Uterus (tissue), 3 donors: ENCODE measurements at regions not wholly inside any gene's neighbourhood (a gene's known extent, or its start where the extent isn't known, plus 50 kb on each side); places are given as distances from the start of the nearest gene placed in this dataset.

Experiments used
- DNase-seq, 2 donors: peaks; one replicate each; pipeline ENCODE4 v3.0.0-alpha.2; 2019 to 2020
- H3K27ac ChIP-seq, 2 donors: fragments of 200-600 bp; sonication (generic); 1 replicate in 1 of 2; 2 replicates in 1 of 2; pipeline ENCODE4 v1.5.1; 2016 to 2018
- H3K27me3 ChIP-seq, 2 donors: fragments of 200-600 bp; sonication (generic); one replicate each; pipeline ENCODE4 v1.5.1; 2018 to 2019; ENCODE audit warnings: control low read depth in 1 of 2
- H3K36me3 ChIP-seq, 2 donors: fragments of 200-600 bp; sonication (generic); one replicate each; pipeline ENCODE4 v1.5.1; 2019; ENCODE audit warnings: control low read depth in 1 of 2
- H3K4me1 ChIP-seq, 2 donors: fragments of 200-600 bp; sonication (generic); one replicate each; pipeline ENCODE4 v1.5.1; 2018 to 2019; ENCODE audit warnings: control low read depth in 1 of 2
- H3K4me3 ChIP-seq, 2 donors: fragments of 200-600 bp; sonication (generic); 1 replicate in 1 of 2; 2 replicates in 1 of 2; pipeline ENCODE4 v1.5.1; 2018 to 2019; ENCODE audit warnings: mild to moderate bottlenecking in 1 of 2
- H3K9me3 ChIP-seq, 2 donors: fragments of 200-600 bp; sonication (generic); one replicate each; pipeline ENCODE4 v1.5.1; 2019; ENCODE audit warnings: control low read depth in 1 of 2
- CTCF ChIP-seq, 4 experiments: fragments of 200-600 bp in 2 of 4; fragments of 450-650 bp in 2 of 4; sonication (generic) in 2 of 4; IDR thresholded peaks; one replicate each; pipeline ENCODE4 v1.5.1; 2016 to 2019; ENCODE audit warnings: antibody characterized with exemption in 4 of 4, mild to moderate bottlenecking in 2 of 4, moderate library complexity in 1 of 4
- POLR2A ChIP-seq, 2 donors: fragments of 450-650 bp; IDR thresholded peaks; one replicate each; pipeline ENCODE4 v1.6.1; 2016; ENCODE audit warnings: antibody characterized with exemption in 2 of 2, mild to moderate bottlenecking in 1 of 2, moderate library complexity in 1 of 2
- intact Hi-C: fragments of 100-400 bp; cut with DNase I; formaldehyde crosslinking; loops from one replicate; pipeline ENCODE4 v1.15.1; 2023; ENCODE audit warnings: low total_unique reads
- donor health status: DM: yes; HTN: yes; CAD: no.

GRCh38 chr3:26406636-26407035 lies 215.9 kb upstream of the LRRC3B start:
- H3K27me3 ChIP-seq = no peaks in the 10 kb centered on the region
- no peaks in the 10 kb centered on the region for H3K36me3 ChIP-seq
- intact Hi-C loops = no loop called here
- no peak overlapping the region for H3K27ac ChIP-seq
- no peaks in the 10 kb centered on the region for H3K4me1 ChIP-seq
- no peak for DNase-seq
- no peak overlapping the region for H3K4me3 ChIP-seq
- no peaks in the 10 kb centered on the region for H3K9me3 ChIP-seq
- TF ChIP-seq CTCF (IDR thresholded peaks at IDR 0.05) (no peak), POLR2A (IDR thresholded peaks at IDR 0.05) (no peak)

GRCh38 chr3:26418553-26418952 lies 204.0 kb upstream of the LRRC3B start:
- Histone ChIP-seq H3K36me3 (no peaks in the 10 kb centered on the region), H3K27ac (no peak overlapping the region), H3K4me1 (no peaks in the 10 kb centered on the region), H3K27me3 (no peaks in the 10 kb centered on the region), H3K4me3 (no peak overlapping the region), H3K9me3 (no peaks in the 10 kb centered on the region)
- DNase-seq = no peak
- intact Hi-C loops = no loop called here
- TF ChIP-seq POLR2A (IDR thresholded peaks at IDR 0.05) = no peak
- no peak for TF ChIP-seq CTCF (IDR thresholded peaks at IDR 0.05)

GRCh38 chr3:26422415-26422814 lies 200.2 kb upstream of the LRRC3B start:
- H3K4me1 ChIP-seq = no peaks in the 10 kb centered on the region
- H3K9me3 ChIP-seq = no peaks in the 10 kb centered on the region
- H3K27ac ChIP-seq = no peak overlapping the region
- no peak for DNase-seq
- no peaks in the 10 kb centered on the region for H3K27me3 ChIP-seq
- TF ChIP-seq POLR2A (IDR thresholded peaks at IDR 0.05) (no peak), CTCF (IDR thresholded peaks at IDR 0.05) (no peak)
- intact Hi-C loops = no loop called here
- no peaks in the 10 kb centered on the region for H3K36me3 ChIP-seq
- H3K4me3 ChIP-seq = no peak overlapping the region

- no peak for TF ChIP-seq POLR2A (IDR thresholded peaks at IDR 0.05)
- TF ChIP-seq CTCF (IDR thresholded peaks at IDR 0.05) = no peak
Measured at GRCh38 chr3:26425076-26425475, 197.5 kb upstream of the LRRC3B start.

GRCh38 chr3:26428992-26429391 lies 193.6 kb upstream of the LRRC3B start:
- no peak for DNase-seq
- Histone ChIP-seq H3K27me3 (no peaks in the 10 kb centered on the region), H3K4me1 (no peaks in the 10 kb centered on the region), H3K27ac (no peak overlapping the region), H3K9me3 (no peaks in the 10 kb centered on the region), H3K36me3 (no peaks in the 10 kb centered on the region), H3K4me3 (no peak overlapping the region)
- intact Hi-C loops = no loop called here
- TF ChIP-seq POLR2A (IDR thresholded peaks at IDR 0.05) = no peak
- no peak for TF ChIP-seq CTCF (IDR thresholded peaks at IDR 0.05)

More at GRCh38 chr3:26425076-26425475, 197.5 kb upstream of the LRRC3B start:
- H3K27me3 ChIP-seq = no peaks in the 10 kb centered on the region
- intact Hi-C loops = no loop called here
- H3K4me3 ChIP-seq = no peak overlapping the region
- H3K36me3 ChIP-seq = no peaks in the 10 kb centered on the region
- no peak for DNase-seq
- no peaks in the 10 kb centered on the region for H3K4me1 ChIP-seq
- H3K9me3 ChIP-seq = no peaks in the 10 kb centered on the region
- H3K27ac ChIP-seq = no peak overlapping the region
